HepG2 (cell line): ENCODE measurements at regions not wholly inside any gene's neighbourhood (a gene's known extent, or its start where the extent isn't known, plus 50 kb on each side); places are given as distances from the start of the nearest gene placed in this dataset.

ENCODE experiments used
- ARNT2 ChIP-seq: sonication (generic); formaldehyde crosslinking; IDR thresholded peaks from 2 replicates; pipeline ENCODE4 v1.8.0; 2022; ENCODE audit warnings: mild to moderate bottlenecking, low read depth, missing genetic modification reagents, moderate library complexity
- CEBPG ChIP-seq: IDR thresholded peaks from 2 replicates; pipeline ENCODE4 v1.6.1; 2016
- FOXO4 ChIP-seq: sonication (generic); formaldehyde crosslinking; conservative IDR thresholded peaks from 2 replicates; pipeline ENCODE4 v1.8.1; 2023; ENCODE audit warnings: missing genetic modification reagents
- MLXIP ChIP-seq: sonication (generic); formaldehyde crosslinking; IDR thresholded peaks from 2 replicates; pipeline ENCODE4 v1.9.0; 2021; ENCODE audit warnings: missing genetic modification reagents, borderline replicate concordance
- RERE ChIP-seq: IDR thresholded peaks from 2 replicates; pipeline ENCODE4 v1.6.1; 2016; ENCODE audit warnings: low read depth, missing genetic modification reagents, missing compliant biosample characterization
- ZNF143 ChIP-seq: sonication (generic); formaldehyde crosslinking; IDR thresholded peaks from 2 replicates; pipeline ENCODE4 v1.4.0; 2020; ENCODE audit warnings: missing genetic modification reagents
- ZNF232 ChIP-seq: sonication (generic); formaldehyde crosslinking; IDR thresholded peaks from 2 replicates; pipeline ENCODE4 v1.4.0; 2020; ENCODE audit warnings: missing genetic modification reagents, borderline replicate concordance
- ZNF24 ChIP-seq: fragments of 450-650 bp; IDR thresholded peaks from 2 replicates; pipeline ENCODE4 v1.6.1; 2017; ENCODE audit warnings: antibody characterized with exemption, mild to moderate bottlenecking

- TF ChIP-seq RERE (CRISPR knock-in tag): no peak
- TF ChIP-seq MLXIP (CRISPR knock-in tag): no peak
- TF ChIP-seq ARNT2 (CRISPR knock-in tag): no peak
- TF ChIP-seq ZNF143 (CRISPR knock-in tag): no peak
- TF ChIP-seq FOXO4 (CRISPR knock-in tag): no peak
- no peak for TF ChIP-seq ZNF232 (CRISPR knock-in tag)
- TF ChIP-seq CEBPG (CRISPR knock-in tag): no peak
- no peak for TF ChIP-seq ZNF24
Measured at GRCh38 chr15:49721091-49721490, 100.2 kb downstream of the DTWD1 start (continued).
